ENCODE measurements at regions not wholly inside any gene's neighbourhood (a gene's known extent, or its start where the extent isn't known, plus 50 kb on each side); places are given as distances from the start of the nearest gene placed in this dataset.

DNA sequence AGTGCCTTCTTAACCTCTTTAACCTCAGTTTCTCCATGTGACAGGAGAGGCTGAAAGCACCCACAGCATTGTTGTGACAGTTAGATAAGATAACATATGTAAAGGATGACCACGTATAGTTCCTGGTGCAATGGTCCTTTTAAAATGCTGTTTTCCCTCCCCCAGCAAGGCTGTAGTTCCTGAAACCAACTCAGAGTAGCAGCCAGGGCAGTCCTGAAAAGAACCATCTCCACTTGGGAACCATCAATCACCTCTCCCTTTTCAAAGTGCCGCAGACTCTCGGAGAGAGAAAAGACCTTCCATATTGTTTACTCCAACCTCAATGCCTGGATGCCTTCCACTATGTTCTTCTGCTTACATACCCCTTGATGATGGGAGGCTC lies 158.8 kb downstream of the DDX1 start (continued):
- TF ChIP-seq SIN3A (conservative IDR thresholded peaks at IDR 0.05 in 1 of 2, IDR thresholded peaks at IDR 0.05 in 1 of 2; ENCODE audit: low read depth in 1 of 2, low read length in 2 of 2) (no peak), SAP30 (IDR thresholded peaks at IDR 0.05; ENCODE audit: insufficient read depth, insufficient replicate concordance, low read length) (no peak), RBBP5 (IDR thresholded peaks at IDR 0.05; ENCODE audit: borderline replicate concordance, low read depth, low read length) (no peak)
